A549 (cell line): ENCODE measurements at regions not wholly inside any gene's neighbourhood (a gene's known extent, or its start where the extent isn't known, plus 50 kb on each side); places are given as distances from the start of the nearest gene placed in this dataset.

Source experiments
- ATAC-seq, 2 experiments: fragments of 200-7000 bp in 1 of 2; fragments of >200 bp in 1 of 2; cut with Nextera tagmentation in 1 of 2; cut with Tn5 transposase in 1 of 2; 3 replicates each; pipeline versions ENCODE4 v1.8.0 to v1.9.1; 2018 to 2020; ENCODE audit warnings: mild to moderate bottlenecking in 1 of 2, moderate library complexity in 1 of 2
- CTCF ChIA-PET: fragments of 300-600 bp; sonication (Branson Sonifier 250); formaldehyde crosslinking; extraction: SDS; loops from one replicate; lab custom pipeline; 2021; ENCODE audit warnings: antibody characterized with exemption, inconsistent platforms; lab: Yijun Ruan, JAX
- POLR2A ChIA-PET: fragments of 350-600 bp; formaldehyde crosslinking; extraction: SDS; loops from one replicate; lab custom pipeline; 2021; ENCODE audit warnings: antibody characterized with exemption, inconsistent platforms; lab: Yijun Ruan, JAX
- DNase-seq, 2 experiments: peaks; one replicate each; pipeline versions ENCODE4 v3.0.0 to v3.0.0-alpha.2; 2011 to 2016; ENCODE audit warnings: low read depth in 1 of 2, low spot score in 1 of 2
- FAIRE-seq: peaks from 2 replicates; lab custom pipeline; 2011; peaks lifted over from hg19 to GRCh38; lab: Jason Lieb, UNC
- H3K27ac ChIP-seq, 2 experiments: fragments of >200 bp; sonication (Bioruptor Twin); formaldehyde crosslinking; 3 replicates each; pipeline ENCODE4 v1.5.1; 2016 to 2017
- H3K4me1 ChIP-seq: fragments of >200 bp; sonication (Bioruptor Twin); formaldehyde crosslinking; 3 replicates; pipeline ENCODE4 v1.6.1; 2016
- H3K4me2 ChIP-seq: fragments of >200 bp; sonication (Bioruptor Twin); formaldehyde crosslinking; 3 replicates; pipeline ENCODE4 v1.6.1; 2016
- H3K4me3 ChIP-seq: fragments of >200 bp; sonication (Bioruptor Twin); formaldehyde crosslinking; 3 replicates; pipeline ENCODE4 v1.5.1; 2016
- H3K9me3 ChIP-seq: fragments of >200 bp; sonication (Bioruptor Twin); formaldehyde crosslinking; 3 replicates; pipeline ENCODE4 v1.6.1; 2016
- ATOH8 ChIP-seq: fragments of 250-450 bp; sonication (Bioruptor Pico); IDR thresholded peaks from 2 replicates; pipeline ENCODE4 v1.5.0; 2020; ENCODE audit warnings: low read depth, mild to moderate bottlenecking, moderate library complexity
- CBX2 ChIP-seq: fragments of 200-600 bp; sonication (generic); IDR thresholded peaks from 2 replicates; pipeline ENCODE4 v1.6.1; 2016; ENCODE audit warnings: low read depth, mild to moderate bottlenecking, borderline replicate concordance
- CBX8 ChIP-seq: fragments of 200-600 bp; sonication (generic); IDR thresholded peaks from 2 replicates; pipeline ENCODE4 v1.6.1; 2016
- CHD2 ChIP-seq: fragments of 150-350 bp; IDR thresholded peaks from 2 replicates; pipeline ENCODE4 v1.6.1; 2014; ENCODE audit warnings: low read length; ENCODE audit not compliant: partially characterized antibody
- CHD4 ChIP-seq: fragments of 200-600 bp; sonication (generic); IDR thresholded peaks from 2 replicates; pipeline ENCODE4 v1.6.1; 2016; ENCODE audit warnings: antibody characterized with exemption, mild to moderate bottlenecking, borderline replicate concordance
- CTCF ChIP-seq: fragments of >200 bp; sonication (Bioruptor Twin); formaldehyde crosslinking; IDR thresholded peaks from 3 replicates; pipeline ENCODE4 v1.5.1; 2016
- EHF ChIP-seq: fragments of 250-450 bp; sonication (Bioruptor Pico); IDR thresholded peaks from 2 replicates; pipeline ENCODE4 v1.5.0; 2020; ENCODE audit warnings: mild to moderate bottlenecking
- FOSB ChIP-seq: fragments of 250-450 bp; sonication (Bioruptor Pico); IDR thresholded peaks from 2 replicates; pipeline ENCODE4 v1.5.0; 2020; ENCODE audit warnings: mild to moderate bottlenecking, moderate library complexity
- GATA3 ChIP-seq: IDR thresholded peaks from 2 replicates; pipeline ENCODE4 v1.6.1; 2012; ENCODE audit warnings: borderline replicate concordance
- HDAC2 ChIP-seq: fragments of 200-600 bp; sonication (generic); IDR thresholded peaks from 2 replicates; pipeline ENCODE4 v1.6.1; 2016
- HES2 ChIP-seq: fragments of >200 bp; sonication (Bioruptor Twin); formaldehyde crosslinking; IDR thresholded peaks from 2 replicates; pipeline ENCODE4 v1.6.1; 2016
- HEYL ChIP-seq: fragments of 250-450 bp; sonication (Bioruptor Pico); IDR thresholded peaks from 2 replicates; pipeline ENCODE4 v1.8.0; 2021; ENCODE audit warnings: mild to moderate bottlenecking, moderate library complexity
- HOXB13 ChIP-seq: fragments of 250-450 bp; sonication (Bioruptor Pico); IDR thresholded peaks from 2 replicates; pipeline ENCODE4 v1.5.0; 2020; ENCODE audit warnings: low read depth, mild to moderate bottlenecking, moderate library complexity
- JUNB ChIP-seq: fragments of >200 bp; sonication (Bioruptor Twin); formaldehyde crosslinking; IDR thresholded peaks from 2 replicates; pipeline ENCODE4 v1.6.1; 2016
- KDM5A ChIP-seq: fragments of 200-600 bp; sonication (generic); IDR thresholded peaks from 2 replicates; pipeline ENCODE4 v1.6.1; 2016; ENCODE audit warnings: antibody characterized with exemption, mild to moderate bottlenecking
- MAFK ChIP-seq: fragments of 450-650 bp; IDR thresholded peaks from 2 replicates; pipeline ENCODE4 v1.6.1; 2014; ENCODE audit not compliant: partially characterized antibody
- MAZ ChIP-seq: fragments of 150-350 bp; IDR thresholded peaks from 2 replicates; pipeline ENCODE4 v1.6.1; 2014; ENCODE audit warnings: antibody characterized with exemption, low read depth, low read length, borderline replicate concordance
- MYC ChIP-seq: IDR thresholded peaks from 2 replicates; pipeline ENCODE4 v1.6.1; 2012; ENCODE audit warnings: mild to moderate bottlenecking, inconsistent platforms, low read length, improper control_type of control experiment, borderline replicate concordance
- NR3C1 ChIP-seq: fragments of >200 bp; sonication (Bioruptor Twin); formaldehyde crosslinking; IDR thresholded peaks from 3 replicates; pipeline ENCODE4 v1.6.1; 2017
- POLR2A ChIP-seq: IDR thresholded peaks from 2 replicates; pipeline ENCODE4 v1.6.1; 2012; ENCODE audit warnings: mild to moderate bottlenecking, low read length
- RARB ChIP-seq: fragments of 250-450 bp; sonication (Bioruptor Pico); IDR thresholded peaks from 2 replicates; pipeline ENCODE4 v1.8.0; 2021; ENCODE audit warnings: mild to moderate bottlenecking, moderate library complexity
- RNF2 ChIP-seq: fragments of 200-600 bp; sonication (generic); IDR thresholded peaks from 2 replicates; pipeline ENCODE4 v1.6.1; 2016; ENCODE audit warnings: low read depth, mild to moderate bottlenecking, antibody characterized with exemption, moderate library complexity, borderline replicate concordance
- SMC3 ChIP-seq: fragments of >200 bp; sonication (Bioruptor Twin); formaldehyde crosslinking; IDR thresholded peaks from 3 replicates; pipeline ENCODE4 v1.6.1; 2018; ENCODE audit warnings: inconsistent platforms
- SREBF2 ChIP-seq: fragments of 450-650 bp; IDR thresholded peaks from 2 replicates; pipeline ENCODE4 v1.6.1; 2014; ENCODE audit warnings: mild to moderate bottlenecking, moderate library complexity
- WGBS: methylation state at CpG from one replicate; pipeline ENCODE4 v1.1.6; 2017; ENCODE audit errors: missing lambda C conversion rate; 5-methylcytosine and 5-hydroxymethylcytosine counted together
- TF ChIP-seq, protein P1 (sequence below): IDR thresholded peaks from 2 replicates; pipeline ENCODE4 v1.6.1; 2012; ENCODE audit warnings: low read depth, borderline replicate concordance
- TF ChIP-seq, protein P2 (sequence below): fragments of 200-600 bp; sonication (generic); IDR thresholded peaks from 2 replicates; pipeline ENCODE4 v1.6.1; 2016; ENCODE audit warnings: antibody characterized with exemption, mild to moderate bottlenecking, moderate library complexity

- FAIRE-seq (no peak), DNase-seq (no peak), ATAC-seq (no peak)
- H3K4me3 ChIP-seq: no peak overlapping the region
- no peaks in the 10 kb centered on the region for H3K4me1 ChIP-seq
- TF ChIP-seq, protein P1, sequence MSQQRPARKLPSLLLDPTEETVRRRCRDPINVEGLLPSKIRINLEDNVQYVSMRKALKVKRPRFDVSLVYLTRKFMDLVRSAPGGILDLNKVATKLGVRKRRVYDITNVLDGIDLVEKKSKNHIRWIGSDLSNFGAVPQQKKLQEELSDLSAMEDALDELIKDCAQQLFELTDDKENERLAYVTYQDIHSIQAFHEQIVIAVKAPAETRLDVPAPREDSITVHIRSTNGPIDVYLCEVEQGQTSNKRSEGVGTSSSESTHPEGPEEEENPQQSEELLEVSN: no peak
- TF ChIP-seq POLR2A: no peak
- no peak for TF ChIP-seq NR3C1
- no peak for TF ChIP-seq KDM5A
- no peak for TF ChIP-seq FOSB
- TF ChIP-seq SMC3: no peak
- no peak for TF ChIP-seq SREBF2
- no peak for TF ChIP-seq EHF (CRISPR knock-in tag)
- TF ChIP-seq MAZ: no peak
- no peak for TF ChIP-seq RARB (CRISPR knock-in tag)
- no peak for TF ChIP-seq CHD4
- TF ChIP-seq CBX8: no peak
- no peak for TF ChIP-seq HOXB13
- no peak for TF ChIP-seq CBX2
- 63% methylated on average over 2 of the region's 2 CpGs for WGBS
- ChIA-PET POLR2A (no interaction called here), CTCF (no interaction called here)
- H3K4me2 ChIP-seq: no peak overlapping the region
- H3K27ac ChIP-seq: no peak overlapping the region
- no peaks in the 10 kb centered on the region for H3K9me3 ChIP-seq
These were observed 1132.2 kb downstream of the FAT4 start for GRCh38 chr4:126446917-126447316.

- no peak for DNase-seq
- 73% methylated on average over 7 of the region's 7 CpGs for WGBS
- POLR2A ChIA-PET: no interaction called here
- no peak overlapping the region for H3K4me3 ChIP-seq
- H3K4me2 ChIP-seq: no peak overlapping the region
- no peak for ATAC-seq
- H3K27ac ChIP-seq: no peak overlapping the region
- no peak for FAIRE-seq
- no peaks in the 10 kb centered on the region for H3K9me3 ChIP-seq
- CTCF ChIA-PET: no interaction called here
- no peaks in the 10 kb centered on the region for H3K4me1 ChIP-seq
- no peak for TF ChIP-seq HEYL (CRISPR knock-in tag)
- no peak for TF ChIP-seq CHD2
- TF ChIP-seq, protein P2, sequence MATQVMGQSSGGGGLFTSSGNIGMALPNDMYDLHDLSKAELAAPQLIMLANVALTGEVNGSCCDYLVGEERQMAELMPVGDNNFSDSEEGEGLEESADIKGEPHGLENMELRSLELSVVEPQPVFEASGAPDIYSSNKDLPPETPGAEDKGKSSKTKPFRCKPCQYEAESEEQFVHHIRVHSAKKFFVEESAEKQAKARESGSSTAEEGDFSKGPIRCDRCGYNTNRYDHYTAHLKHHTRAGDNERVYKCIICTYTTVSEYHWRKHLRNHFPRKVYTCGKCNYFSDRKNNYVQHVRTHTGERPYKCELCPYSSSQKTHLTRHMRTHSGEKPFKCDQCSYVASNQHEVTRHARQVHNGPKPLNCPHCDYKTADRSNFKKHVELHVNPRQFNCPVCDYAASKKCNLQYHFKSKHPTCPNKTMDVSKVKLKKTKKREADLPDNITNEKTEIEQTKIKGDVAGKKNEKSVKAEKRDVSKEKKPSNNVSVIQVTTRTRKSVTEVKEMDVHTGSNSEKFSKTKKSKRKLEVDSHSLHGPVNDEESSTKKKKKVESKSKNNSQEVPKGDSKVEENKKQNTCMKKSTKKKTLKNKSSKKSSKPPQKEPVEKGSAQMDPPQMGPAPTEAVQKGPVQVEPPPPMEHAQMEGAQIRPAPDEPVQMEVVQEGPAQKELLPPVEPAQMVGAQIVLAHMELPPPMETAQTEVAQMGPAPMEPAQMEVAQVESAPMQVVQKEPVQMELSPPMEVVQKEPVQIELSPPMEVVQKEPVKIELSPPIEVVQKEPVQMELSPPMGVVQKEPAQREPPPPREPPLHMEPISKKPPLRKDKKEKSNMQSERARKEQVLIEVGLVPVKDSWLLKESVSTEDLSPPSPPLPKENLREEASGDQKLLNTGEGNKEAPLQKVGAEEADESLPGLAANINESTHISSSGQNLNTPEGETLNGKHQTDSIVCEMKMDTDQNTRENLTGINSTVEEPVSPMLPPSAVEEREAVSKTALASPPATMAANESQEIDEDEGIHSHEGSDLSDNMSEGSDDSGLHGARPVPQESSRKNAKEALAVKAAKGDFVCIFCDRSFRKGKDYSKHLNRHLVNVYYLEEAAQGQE: no peak
- no peak for TF ChIP-seq CBX2
- no peak for TF ChIP-seq NR3C1
- no peak for TF ChIP-seq MAFK
- TF ChIP-seq CTCF: no peak
- TF ChIP-seq GATA3: no peak
- no peak for TF ChIP-seq SMC3
- no peak for TF ChIP-seq HES2
- TF ChIP-seq HOXB13: no peak
- no peak for TF ChIP-seq HDAC2
- TF ChIP-seq KDM5A: no peak
- TF ChIP-seq RNF2: no peak
- no peak for TF ChIP-seq MYC
- TF ChIP-seq JUNB: no peak
- TF ChIP-seq ATOH8: no peak
These were observed 1133.5 kb downstream of the FAT4 start for GRCh38 chr4:126448086-126448845.
